ENCODE measurements at regions not wholly inside any gene's neighbourhood (a gene's known extent, or its start where the extent isn't known, plus 50 kb on each side); places are given as distances from the start of the nearest gene placed in this dataset.
"Not testable (repeated sequence)": the region's sequence is repeated elsewhere in the genome, so short reads cannot be mapped to it uniquely, and the experiment has no call there.

GRCh38 chr3:30327976-30328375, 278.4 kb upstream of the TGFBR2 start:
- not testable (repeated sequence) for TF ChIP-seq EZH2 (IDR thresholded peaks at IDR 0.05; ENCODE audit: low read length); CTCF (optimal IDR thresholded peaks at IDR 0.05 in 1 of 3, IDR thresholded peaks at IDR 0.05 in 1 of 3, conservative IDR thresholded peaks at IDR 0.05 in 1 of 3; ENCODE audit: extremely low read depth in 1 of 3, insufficient read depth in 2 of 3, low read length in 3 of 3)
